ENCODE measurements at regions not wholly inside any gene's neighbourhood (a gene's known extent, or its start where the extent isn't known, plus 50 kb on each side); places are given as distances from the start of the nearest gene placed in this dataset.

DNA sequence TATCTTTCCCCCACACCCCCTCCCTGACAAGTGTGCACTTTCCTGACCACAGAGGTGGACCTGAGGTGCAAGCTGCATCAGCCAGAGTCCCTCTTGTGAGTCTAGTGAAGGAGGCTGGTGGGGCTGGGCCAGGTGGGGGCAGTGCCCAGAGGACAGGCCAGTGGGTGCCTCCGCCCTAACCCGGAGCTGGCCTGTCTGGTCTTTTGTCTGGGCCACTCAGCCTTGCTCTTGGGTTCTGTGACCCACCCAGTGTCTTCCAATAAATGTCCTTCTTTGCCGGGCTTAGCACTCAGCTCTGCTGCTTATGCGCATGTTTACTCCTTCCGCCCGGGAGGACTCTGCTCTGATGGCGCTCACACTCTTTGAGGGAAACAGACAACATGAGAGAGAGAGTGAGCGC is 526.2 kb downstream of the TBC1D22A start:
- Mint-ChIP-seq H3K9me3 (no peaks in the 10 kb centered on the region), H3K27ac (no peak overlapping the region), H3K4me3 (no peak overlapping the region), H3K4me1 (no peaks in the 10 kb centered on the region), H3K27me3 (ENCODE audit: low read depth in 2 of 2) (peaks cover 0 to 8% of the 10 kb centered on the region in 2 donors), H3K36me3 (no peaks in the 10 kb centered on the region)
- Histone ChIP-seq H3K4me3 (ENCODE audit: low read length) (no peak overlapping the region), H3K9me3 (ENCODE audit: control insufficient read depth, insufficient read depth, low read length) (no peaks in the 10 kb centered on the region), H3K27ac (ENCODE audit: low read length) (no peak overlapping the region), H3K4me1 (ENCODE audit: control insufficient read depth, insufficient read depth, low read length) (no peaks in the 10 kb centered on the region), H3K36me3 (ENCODE audit: control insufficient read depth, insufficient read depth, low read length) (no peaks in the 10 kb centered on the region), H3K27me3 (ENCODE audit: control insufficient read depth, insufficient read depth, low read length) (no peaks in the 10 kb centered on the region)
- TF ChIP-seq, protein P1, sequence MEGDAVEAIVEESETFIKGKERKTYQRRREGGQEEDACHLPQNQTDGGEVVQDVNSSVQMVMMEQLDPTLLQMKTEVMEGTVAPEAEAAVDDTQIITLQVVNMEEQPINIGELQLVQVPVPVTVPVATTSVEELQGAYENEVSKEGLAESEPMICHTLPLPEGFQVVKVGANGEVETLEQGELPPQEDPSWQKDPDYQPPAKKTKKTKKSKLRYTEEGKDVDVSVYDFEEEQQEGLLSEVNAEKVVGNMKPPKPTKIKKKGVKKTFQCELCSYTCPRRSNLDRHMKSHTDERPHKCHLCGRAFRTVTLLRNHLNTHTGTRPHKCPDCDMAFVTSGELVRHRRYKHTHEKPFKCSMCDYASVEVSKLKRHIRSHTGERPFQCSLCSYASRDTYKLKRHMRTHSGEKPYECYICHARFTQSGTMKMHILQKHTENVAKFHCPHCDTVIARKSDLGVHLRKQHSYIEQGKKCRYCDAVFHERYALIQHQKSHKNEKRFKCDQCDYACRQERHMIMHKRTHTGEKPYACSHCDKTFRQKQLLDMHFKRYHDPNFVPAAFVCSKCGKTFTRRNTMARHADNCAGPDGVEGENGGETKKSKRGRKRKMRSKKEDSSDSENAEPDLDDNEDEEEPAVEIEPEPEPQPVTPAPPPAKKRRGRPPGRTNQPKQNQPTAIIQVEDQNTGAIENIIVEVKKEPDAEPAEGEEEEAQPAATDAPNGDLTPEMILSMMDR (IDR thresholded peaks at IDR 0.05) = no peak
- intact Hi-C loops (cut with micrococcal nuclease) = no loop called here
- ATAC-seq (no peak), DNase-seq (no peak)
- 86% methylated on average over 8 of the region's 8 CpGs for WGBS (ENCODE audit: insufficient coverage)

- 91% methylated on average over 4 of the region's 5 CpGs for WGBS (ENCODE audit: insufficient coverage)
- no peak for ATAC-seq
- H3K36me3 Mint-ChIP-seq = no peaks in the 10 kb centered on the region
These were observed 525.1 kb downstream of the TBC1D22A start for GRCh38 chr22:47287516-47287915.

GRCh38 chr22:47286590-47286989 is 524.1 kb downstream of the TBC1D22A start:
- Histone ChIP-seq H3K27me3 (ENCODE audit: control insufficient read depth, insufficient read depth, low read length) (no peaks in the 10 kb centered on the region), H3K27ac (ENCODE audit: low read length) (no peak overlapping the region), H3K4me3 (ENCODE audit: low read length) (no peak overlapping the region), H3K9me3 (ENCODE audit: control insufficient read depth, insufficient read depth, low read length) (no peaks in the 10 kb centered on the region), H3K36me3 (ENCODE audit: control insufficient read depth, insufficient read depth, low read length) (no peaks in the 10 kb centered on the region), H3K4me1 (ENCODE audit: control insufficient read depth, insufficient read depth, low read length) (no peaks in the 10 kb centered on the region)
- Mint-ChIP-seq H3K9me3 (no peaks in the 10 kb centered on the region), H3K36me3 (no peaks in the 10 kb centered on the region), H3K4me3 (no peak overlapping the region), H3K27me3 (ENCODE audit: low read depth in 2 of 2) (peaks cover 0 to 3% of the 10 kb centered on the region in 2 donors), H3K27ac (no peak overlapping the region), H3K4me1 (no peaks in the 10 kb centered on the region)
- TF ChIP-seq, protein P1 (IDR thresholded peaks at IDR 0.05) = no peak
- WGBS (ENCODE audit: insufficient coverage) = 71% methylated on average over 7 of the region's 7 CpGs
- intact Hi-C loops (cut with micrococcal nuclease) = no loop called here
- DNase-seq = no peak
- ATAC-seq = no peak

More at GRCh38 chr22:47287516-47287915, 525.1 kb downstream of the TBC1D22A start:
- intact Hi-C loops (cut with micrococcal nuclease) = no loop called here
- Histone ChIP-seq H3K27me3 (ENCODE audit: control insufficient read depth, insufficient read depth, low read length) (no peaks in the 10 kb centered on the region), H3K36me3 (ENCODE audit: control insufficient read depth, insufficient read depth, low read length) (no peaks in the 10 kb centered on the region), H3K27ac (ENCODE audit: low read length) (no peak overlapping the region), H3K9me3 (ENCODE audit: control insufficient read depth, insufficient read depth, low read length) (no peaks in the 10 kb centered on the region), H3K4me3 (ENCODE audit: low read length) (no peak overlapping the region), H3K4me1 (ENCODE audit: control insufficient read depth, insufficient read depth, low read length) (no peaks in the 10 kb centered on the region)
- Mint-ChIP-seq H3K4me3 (no peak overlapping the region), H3K9me3 (no peaks in the 10 kb centered on the region), H3K27me3 (ENCODE audit: low read depth in 2 of 2) (peaks cover 0 to 3% of the 10 kb centered on the region in 2 donors), H3K4me1 (no peaks in the 10 kb centered on the region), H3K27ac (no peak overlapping the region)
- TF ChIP-seq, protein P1 (IDR thresholded peaks at IDR 0.05) = no peak
- no peak for DNase-seq

GRCh38 chr22:47285981-47286380 is 523.5 kb downstream of the TBC1D22A start:
- Histone ChIP-seq H3K27ac (ENCODE audit: low read length) (no peak overlapping the region), H3K27me3 (ENCODE audit: control insufficient read depth, insufficient read depth, low read length) (no peaks in the 10 kb centered on the region), H3K9me3 (ENCODE audit: control insufficient read depth, insufficient read depth, low read length) (no peaks in the 10 kb centered on the region), H3K36me3 (ENCODE audit: control insufficient read depth, insufficient read depth, low read length) (no peaks in the 10 kb centered on the region), H3K4me3 (ENCODE audit: low read length) (no peak overlapping the region), H3K4me1 (ENCODE audit: control insufficient read depth, insufficient read depth, low read length) (no peaks in the 10 kb centered on the region)
- no peak overlapping the region for H3K4me3 Mint-ChIP-seq
- 88% methylated on average over 10 of the region's 10 CpGs for WGBS (ENCODE audit: insufficient coverage)
- H3K27ac Mint-ChIP-seq = no peak overlapping the region
- intact Hi-C loops (cut with micrococcal nuclease) = no loop called here
- no peaks in the 10 kb centered on the region for H3K4me1 Mint-ChIP-seq
- peaks cover 0 to 3% of the 10 kb centered on the region in 2 donors for H3K27me3 Mint-ChIP-seq (ENCODE audit: low read depth in 2 of 2)
- ATAC-seq (no peak), DNase-seq (no peak)
- TF ChIP-seq, protein P1 (IDR thresholded peaks at IDR 0.05) = no peak
- no peaks in the 10 kb centered on the region for H3K9me3 Mint-ChIP-seq
- no peaks in the 10 kb centered on the region for H3K36me3 Mint-ChIP-seq
